ENCODE measurements at regions not wholly inside any gene's neighbourhood (a gene's known extent, or its start where the extent isn't known, plus 50 kb on each side); places are given as distances from the start of the nearest gene placed in this dataset.
A peak's percentile ranks its signal among the peaks of the same experiment; 100 is the strongest.

GRCh38 chr3:56983427-56983826, 77.0 kb upstream of the SPATA12 start:
- no peak for DNase-seq

DNA sequence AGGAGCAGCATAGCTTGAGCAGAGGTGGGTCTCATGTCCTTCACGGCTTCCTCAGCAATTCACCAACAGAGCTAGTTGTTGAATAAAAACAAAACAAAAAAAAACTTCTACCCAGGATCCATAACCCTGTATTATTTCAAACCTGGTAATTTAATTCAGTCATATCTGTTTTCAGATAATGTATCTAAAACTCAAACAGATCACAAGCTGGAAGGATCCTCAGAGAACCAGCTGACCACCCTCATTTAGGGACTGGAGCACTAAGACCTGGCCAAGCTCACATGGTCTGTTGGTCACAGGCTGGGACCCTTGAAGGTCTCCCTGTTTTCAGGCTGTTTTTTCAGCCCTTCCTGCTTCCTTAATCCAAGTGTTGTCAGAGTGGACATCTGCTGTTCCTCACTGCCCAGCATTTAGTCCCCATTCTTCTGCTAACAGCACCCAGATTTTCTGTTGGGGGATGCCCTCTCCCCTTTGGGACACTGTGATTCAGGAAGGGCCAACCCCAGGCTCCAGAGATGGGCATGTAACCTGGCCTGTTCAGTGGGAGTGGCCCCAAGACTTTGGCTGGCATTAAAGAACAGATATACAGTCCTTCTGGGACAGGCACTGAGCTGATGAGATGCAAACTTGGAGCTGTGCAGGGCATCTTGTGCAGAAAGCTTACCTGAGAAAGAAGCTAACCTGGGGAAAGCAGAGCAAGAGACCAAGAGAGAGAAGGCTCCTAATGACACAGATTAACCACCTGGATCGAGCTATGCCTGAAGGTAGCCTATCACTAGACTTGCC, 78.8 kb upstream of the SPATA12 start:
- no peak for DNase-seq

DNA sequence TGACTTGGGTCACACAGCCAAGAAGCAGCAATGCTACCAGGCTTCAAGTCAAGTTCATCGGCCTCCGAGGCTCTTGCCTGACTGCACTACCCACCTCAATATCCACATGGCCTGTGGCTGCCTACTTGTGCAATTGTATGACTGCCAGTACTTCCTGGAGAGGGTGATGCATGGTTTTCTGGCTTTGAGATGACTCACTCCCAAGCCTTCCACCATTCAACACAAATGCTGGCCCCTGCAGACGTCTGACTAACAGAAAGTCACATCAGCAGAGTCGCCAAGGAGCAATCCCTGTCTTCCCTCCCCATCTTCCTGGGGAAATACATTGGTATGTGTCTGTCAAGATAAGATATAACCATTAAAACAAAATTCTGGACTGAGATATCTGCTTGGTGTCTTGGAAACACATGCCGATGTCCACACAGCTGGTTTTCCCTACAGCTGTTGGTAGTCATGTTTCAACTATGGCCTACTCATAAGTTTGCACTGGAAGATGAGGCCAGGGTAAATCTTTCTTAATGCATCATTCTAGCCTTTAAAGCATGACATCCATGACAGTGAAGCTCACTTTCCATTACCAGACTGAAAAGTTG, 79.6 kb upstream of the SPATA12 start:
- DNase-seq: peak; percentile 71

DNA sequence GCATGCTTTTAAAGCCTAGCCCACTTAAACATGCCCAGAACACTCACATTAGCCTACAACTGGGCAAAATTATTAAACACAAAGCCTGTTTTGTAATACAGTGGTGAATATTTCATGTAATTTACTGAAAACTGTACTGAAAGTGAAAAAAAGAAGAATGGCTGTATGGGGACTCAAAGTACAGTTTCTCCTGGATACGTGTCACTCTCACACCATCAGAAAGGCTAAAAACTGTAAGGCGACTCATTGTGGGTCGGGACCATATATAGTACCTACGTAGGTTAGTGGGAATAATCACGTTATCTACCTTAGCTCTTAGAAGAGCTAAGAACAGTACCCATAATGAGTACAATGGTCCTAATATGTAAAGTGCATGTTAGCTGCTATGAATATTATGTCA, 80.2 kb upstream of the SPATA12 start:
- no peak for DNase-seq

GRCh38 chr3:56979791-56980190, 80.7 kb upstream of the SPATA12 start:
- no peak for DNase-seq

DNA sequence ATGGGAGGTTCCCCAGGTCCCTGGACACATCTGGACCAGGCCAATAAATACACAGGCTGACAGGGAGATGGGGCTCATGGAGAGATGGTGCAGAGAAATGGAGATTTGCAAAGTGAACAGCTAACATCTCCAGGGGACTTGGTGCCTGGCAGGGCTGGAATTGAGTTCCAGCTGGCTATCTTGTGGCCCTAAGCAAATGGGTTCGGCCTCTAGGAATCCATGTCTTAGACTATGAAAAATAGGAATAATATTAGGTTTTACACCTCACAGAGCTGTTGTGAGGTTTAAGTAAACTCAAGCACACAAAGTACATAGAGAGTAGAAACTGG, 82.9 kb upstream of the SPATA12 start:
- no peak for DNase-seq

GRCh38 chr3:56976651-56977560, 83.6 kb upstream of the SPATA12 start:
- DNase-seq: no peak

DNA sequence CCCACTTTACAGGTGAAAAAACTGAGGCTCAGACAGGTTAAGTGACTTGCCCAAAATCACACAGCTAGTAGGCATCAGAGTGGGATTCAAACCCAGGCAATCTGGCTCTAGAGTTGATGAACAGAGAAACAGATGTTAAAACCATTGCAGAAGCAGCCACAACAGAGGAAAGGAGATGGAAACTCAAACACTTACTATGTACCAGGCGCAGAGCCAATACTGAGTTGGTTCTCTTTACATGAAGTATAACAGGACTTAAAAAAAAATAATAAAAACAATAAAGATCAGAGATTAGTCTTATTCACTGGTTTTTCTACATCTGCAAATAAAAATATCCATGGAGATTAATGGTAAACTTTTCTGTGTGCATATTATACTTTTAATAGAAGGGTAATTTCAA, 84.9 kb upstream of the SPATA12 start:
- no peak for DNase-seq

- DNase-seq: peak; percentile 3
These were observed 86.1 kb upstream of the SPATA12 start for GRCh38 chr3:56974247-56974930.

DNA sequence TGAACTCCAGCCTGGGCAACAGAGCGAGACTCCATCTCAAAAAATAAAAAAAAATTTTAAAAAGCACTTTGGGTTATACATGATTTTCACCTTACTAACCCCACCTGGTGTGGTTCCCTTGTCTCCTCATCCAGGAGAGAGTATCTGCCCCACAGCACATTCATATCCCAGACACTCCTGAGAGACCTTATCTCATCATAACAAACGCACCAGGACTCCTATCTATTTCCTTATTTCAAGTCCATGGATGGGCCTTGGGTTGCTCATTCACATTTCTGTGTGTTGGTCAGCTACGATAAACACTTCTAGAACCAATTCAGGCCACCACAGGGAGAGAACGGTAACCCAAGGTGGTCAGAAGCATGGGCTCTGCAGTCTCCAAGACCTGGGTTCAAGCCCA, 88.6 kb upstream of the SPATA12 start:
- peak; percentile 38 for DNase-seq

- DNase-seq: no peak
These were observed 89.2 kb upstream of the SPATA12 start for GRCh38 chr3:56971261-56971660.

DNA sequence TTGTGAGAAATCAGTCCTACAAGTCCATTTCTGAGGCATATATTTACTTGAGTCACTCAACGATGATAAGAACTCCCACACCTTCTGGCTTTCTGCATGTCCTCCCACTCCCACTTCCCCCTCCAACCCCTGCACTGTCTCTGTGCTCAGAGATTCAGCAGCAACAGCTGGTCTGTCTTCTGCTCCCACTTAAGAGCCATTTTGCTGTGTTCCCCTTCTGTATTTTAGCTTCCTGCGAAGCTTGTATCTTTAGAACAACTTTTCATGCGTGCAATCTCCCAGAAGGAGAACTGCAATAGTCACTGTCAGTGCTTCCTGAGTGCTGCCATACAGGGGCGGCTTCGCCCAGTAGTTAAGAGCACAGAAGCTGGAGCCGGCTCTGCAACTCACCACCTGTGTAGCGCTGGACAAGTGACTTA, 90.0 kb upstream of the SPATA12 start:
- no peak for DNase-seq

DNA sequence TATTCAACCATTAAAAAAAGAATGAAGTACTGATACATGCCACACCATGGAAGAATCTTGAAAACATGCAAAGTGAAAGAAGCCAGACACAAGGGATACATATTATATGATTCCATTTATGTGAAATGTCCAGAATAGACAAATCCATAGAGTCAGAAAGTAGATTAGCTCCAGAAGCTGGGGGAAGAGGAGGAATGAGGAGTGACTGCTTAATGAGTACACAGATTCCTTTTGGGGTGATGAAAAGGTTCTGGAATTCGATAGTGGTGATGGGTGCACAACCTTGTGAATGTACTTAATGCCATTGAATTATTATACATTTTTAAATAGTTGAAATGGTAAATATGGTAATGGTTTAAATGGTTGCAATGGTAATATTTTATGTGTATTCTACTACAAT, 90.6 kb upstream of the SPATA12 start:
- DNase-seq: no peak

GRCh38 chr3:56966509-56966908, 94.0 kb upstream of the SPATA12 start:
- peak; percentile 15 for DNase-seq

DNA sequence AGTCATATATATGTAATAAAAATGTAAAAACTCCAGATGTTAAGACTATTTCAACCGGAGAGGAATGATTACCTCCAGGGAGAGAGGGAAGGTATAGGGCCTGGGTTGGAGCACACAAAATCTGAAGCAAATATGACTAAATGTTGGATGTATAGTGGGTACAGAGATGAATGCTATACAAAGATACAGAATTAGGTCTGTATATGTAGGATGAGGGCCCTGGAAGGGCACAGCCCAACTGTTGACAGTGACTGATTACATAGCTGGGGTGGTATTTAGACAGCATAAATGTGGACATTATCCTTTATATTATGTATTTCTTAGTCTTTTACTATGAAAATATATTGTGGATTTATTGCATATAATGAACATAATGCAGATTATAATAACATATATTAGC, 94.4 kb upstream of the SPATA12 start:
- no peak for DNase-seq

DNA sequence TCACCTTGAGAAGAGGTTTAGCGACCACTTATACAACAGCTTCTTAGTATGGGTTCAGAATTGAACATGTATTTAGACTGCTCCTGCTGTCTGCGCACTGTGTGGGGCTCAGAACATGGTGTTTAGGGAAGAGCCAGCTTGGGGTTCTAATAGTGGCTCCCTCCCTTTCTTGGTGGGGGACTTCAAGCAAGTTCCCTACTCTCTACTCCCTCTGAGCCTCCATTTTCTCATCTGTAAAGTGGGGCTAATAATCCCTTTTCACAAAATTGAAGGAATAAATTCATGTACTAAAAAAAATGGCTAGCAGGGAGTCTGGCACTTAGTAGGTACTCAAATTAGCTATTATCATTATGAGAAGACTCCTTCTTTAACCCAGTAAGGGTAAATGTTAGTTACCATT, 97.5 kb upstream of the SPATA12 start:
- DNase-seq: no peak

DNA sequence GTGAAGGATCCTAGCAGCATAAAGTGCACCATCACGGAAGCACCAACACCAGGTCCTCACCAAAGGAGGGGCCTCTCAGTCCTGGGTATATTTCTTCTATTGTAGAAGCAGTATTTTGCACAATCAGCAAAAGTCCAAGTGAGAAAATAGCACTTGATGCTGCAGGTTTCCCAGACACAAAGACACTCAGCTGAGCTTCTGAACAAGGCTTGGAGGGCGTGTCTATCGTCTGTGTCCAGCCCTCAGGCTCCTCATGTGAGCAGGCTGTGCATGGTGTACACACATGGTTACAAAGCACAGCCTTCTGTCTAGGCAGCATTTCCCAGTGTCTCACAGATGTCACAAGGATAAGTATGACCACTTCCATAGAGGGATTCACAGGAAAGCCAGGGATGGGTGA, 98.3 kb upstream of the SPATA12 start:
- DNase-seq: no peak

- no peak for DNase-seq
These were observed 100.1 kb upstream of the SPATA12 start for GRCh38 chr3:56960234-56960917.

DNA sequence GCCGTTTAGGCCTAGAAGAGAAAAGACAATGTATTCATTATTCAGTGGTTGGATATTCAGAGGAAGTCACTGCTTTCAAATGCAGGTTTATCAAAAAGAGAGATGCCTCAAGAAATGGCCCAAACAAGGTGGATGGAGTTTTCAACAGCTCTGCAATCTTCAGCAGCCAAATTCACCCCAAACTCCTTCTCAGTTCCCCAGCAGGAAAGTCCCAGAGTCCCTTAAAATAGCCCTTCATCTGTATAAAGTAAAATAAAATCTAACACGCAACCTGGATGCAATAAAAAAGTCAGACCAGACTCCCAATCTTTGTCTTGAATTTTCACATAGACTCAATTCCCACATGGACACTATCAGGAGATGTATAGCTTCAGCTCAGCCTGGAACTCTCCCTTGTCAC, 101.6 kb upstream of the SPATA12 start:
- DNase-seq: peak; percentile 1

DNA sequence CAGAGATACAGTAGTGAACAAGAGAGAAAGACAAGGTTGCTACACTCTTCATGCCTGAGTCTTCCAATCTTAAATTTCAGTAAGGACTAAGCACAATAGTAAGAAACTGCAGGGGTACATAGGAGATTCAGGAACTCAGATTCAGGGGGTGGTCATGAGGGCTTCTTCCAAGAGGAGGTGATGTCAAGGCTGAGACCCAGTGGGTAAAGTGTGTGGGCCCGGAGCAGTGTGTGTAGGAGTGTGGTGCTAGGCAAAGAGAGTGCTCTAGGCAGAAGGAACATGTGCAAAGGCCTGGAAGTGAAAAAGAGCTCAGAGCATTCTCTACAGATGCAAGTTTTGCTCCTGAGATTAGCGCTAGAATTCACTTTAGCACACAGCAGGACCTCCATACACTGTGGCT, 102.9 kb upstream of the SPATA12 start:
- peak; percentile 15 for DNase-seq

GRCh38 chr3:56956906-56957305, 103.6 kb upstream of the SPATA12 start:
- no peak for DNase-seq

- no peak for DNase-seq
These were observed 104.9 kb upstream of the SPATA12 start for GRCh38 chr3:56955492-56956111.
